SK-N-SH treated with all-trans-retinoic acid at 6 μM for 48 hours (cell line): ENCODE measurements at regions not wholly inside any gene's neighbourhood (a gene's known extent, or its start where the extent isn't known, plus 50 kb on each side); places are given as distances from the start of the nearest gene placed in this dataset.

Source experiments
- ATAC-seq: fragments of 200-7000 bp; cut with Tn5 transposase; 3 replicates; pipeline ENCODE4 v1.9.1; 2020; ENCODE audit warnings: mild to moderate bottlenecking, moderate library complexity
- ARNTL ChIP-seq: fragments of 450-650 bp; formaldehyde crosslinking; IDR thresholded peaks from 2 replicates; pipeline ENCODE4 v1.5.0; 2020; ENCODE audit warnings: low read depth, mild to moderate bottlenecking, moderate library complexity, borderline replicate concordance
- BACH2 ChIP-seq: fragments of 250-450 bp; sonication (Bioruptor Pico); IDR thresholded peaks from 2 replicates; pipeline ENCODE4 v1.9.0; 2021; ENCODE audit warnings: mild to moderate bottlenecking, borderline replicate concordance
- CSDC2 ChIP-seq: fragments of 250-450 bp; sonication (Bioruptor Pico); IDR thresholded peaks from 2 replicates; pipeline ENCODE4 v1.5.0; 2020; ENCODE audit warnings: mild to moderate bottlenecking, moderate library complexity
- ESRRG ChIP-seq: fragments of 250-450 bp; sonication (Bioruptor Pico); IDR thresholded peaks from 2 replicates; pipeline ENCODE4 v1.6.1; 2021; ENCODE audit warnings: mild to moderate bottlenecking
- GLIS3 ChIP-seq: fragments of 250-450 bp; sonication (Bioruptor Pico); IDR thresholded peaks from 2 replicates; pipeline ENCODE4 v1.5.0; 2020; ENCODE audit warnings: mild to moderate bottlenecking, moderate library complexity
- OSR1 ChIP-seq: fragments of 250-450 bp; sonication (Bioruptor Pico); IDR thresholded peaks from 2 replicates; pipeline ENCODE4 v1.8.0; 2022; ENCODE audit warnings: moderate library complexity, mild to moderate bottlenecking, inconsistent platforms
- PPARA ChIP-seq: fragments of 250-450 bp; sonication (Bioruptor Pico); IDR thresholded peaks from 2 replicates; pipeline ENCODE4 v1.5.0; 2020; ENCODE audit warnings: mild to moderate bottlenecking, borderline replicate concordance
- RARB ChIP-seq: fragments of 250-450 bp; sonication (Bioruptor Pico); IDR thresholded peaks from 2 replicates; pipeline ENCODE4 v1.8.0; 2021; ENCODE audit warnings: mild to moderate bottlenecking, moderate library complexity
- SNAI2 ChIP-seq: fragments of 250-450 bp; sonication (Bioruptor Pico); IDR thresholded peaks from 2 replicates; pipeline ENCODE4 v1.5.0; 2020; ENCODE audit warnings: mild to moderate bottlenecking, moderate library complexity
- TCF4 ChIP-seq: fragments of 250-450 bp; sonication (Bioruptor Pico); IDR thresholded peaks from 2 replicates; pipeline ENCODE4 v1.8.0; 2021; ENCODE audit warnings: mild to moderate bottlenecking, moderate library complexity, borderline replicate concordance
- TOX ChIP-seq: fragments of 250-450 bp; sonication (Bioruptor Pico); IDR thresholded peaks from 2 replicates; pipeline ENCODE4 v1.8.0; 2021; ENCODE audit warnings: mild to moderate bottlenecking, moderate library complexity, borderline replicate concordance
- ZC3H10 ChIP-seq: fragments of 250-450 bp; sonication (Bioruptor Pico); IDR thresholded peaks from 2 replicates; pipeline ENCODE4 v1.5.1; 2021; ENCODE audit warnings: mild to moderate bottlenecking, moderate library complexity
- ZFP3 ChIP-seq: fragments of 250-450 bp; sonication (Bioruptor Pico); IDR thresholded peaks from 2 replicates; pipeline ENCODE4 v1.5.0; 2020; ENCODE audit warnings: mild to moderate bottlenecking, moderate library complexity
- ZFP30 ChIP-seq: fragments of 450-650 bp; formaldehyde crosslinking; IDR thresholded peaks from 2 replicates; pipeline ENCODE4 v1.5.0; 2022; ENCODE audit warnings: mild to moderate bottlenecking, moderate library complexity
- ZNF565 ChIP-seq: fragments of 450-650 bp; formaldehyde crosslinking; conservative IDR thresholded peaks from 2 replicates; pipeline ENCODE4 v1.5.0; 2020; ENCODE audit warnings: low read depth, mild to moderate bottlenecking, moderate library complexity
- ZNF70 ChIP-seq: fragments of 450-650 bp; formaldehyde crosslinking; IDR thresholded peaks from 2 replicates; pipeline ENCODE4 v1.5.0; 2020; ENCODE audit warnings: mild to moderate bottlenecking, moderate library complexity
- ZNF8 ChIP-seq: fragments of 450-650 bp; formaldehyde crosslinking; IDR thresholded peaks from 2 replicates; pipeline ENCODE4 v1.5.0; 2020; ENCODE audit warnings: mild to moderate bottlenecking, moderate library complexity
- TF ChIP-seq, protein P1 (sequence below): fragments of 250-450 bp; sonication (Bioruptor Pico); IDR thresholded peaks from 2 replicates; pipeline ENCODE4 v1.8.0; 2021; ENCODE audit warnings: low read depth, mild to moderate bottlenecking, moderate library complexity, borderline replicate concordance
- TF ChIP-seq, protein P2 (sequence below): fragments of 250-450 bp; sonication (Bioruptor Pico); IDR thresholded peaks from 2 replicates; pipeline ENCODE4 v1.5.1; 2020; ENCODE audit warnings: low read depth, mild to moderate bottlenecking, moderate library complexity
- TF ChIP-seq, protein P3 (sequence below): fragments of 250-450 bp; sonication (Bioruptor Pico); IDR thresholded peaks from 2 replicates; pipeline ENCODE4 v1.5.1; 2021; ENCODE audit warnings: mild to moderate bottlenecking, moderate library complexity
- TF ChIP-seq, protein P4 (sequence below): fragments of 250-450 bp; sonication (Bioruptor Pico); IDR thresholded peaks from 2 replicates; pipeline ENCODE4 v1.5.0; 2020; ENCODE audit warnings: mild to moderate bottlenecking, moderate library complexity
- TF ChIP-seq, protein P5 (sequence below): fragments of 250-450 bp; sonication (Bioruptor Pico); IDR thresholded peaks from 2 replicates; pipeline ENCODE4 v1.8.0; 2020; ENCODE audit warnings: mild to moderate bottlenecking, moderate library complexity, borderline replicate concordance

DNA sequence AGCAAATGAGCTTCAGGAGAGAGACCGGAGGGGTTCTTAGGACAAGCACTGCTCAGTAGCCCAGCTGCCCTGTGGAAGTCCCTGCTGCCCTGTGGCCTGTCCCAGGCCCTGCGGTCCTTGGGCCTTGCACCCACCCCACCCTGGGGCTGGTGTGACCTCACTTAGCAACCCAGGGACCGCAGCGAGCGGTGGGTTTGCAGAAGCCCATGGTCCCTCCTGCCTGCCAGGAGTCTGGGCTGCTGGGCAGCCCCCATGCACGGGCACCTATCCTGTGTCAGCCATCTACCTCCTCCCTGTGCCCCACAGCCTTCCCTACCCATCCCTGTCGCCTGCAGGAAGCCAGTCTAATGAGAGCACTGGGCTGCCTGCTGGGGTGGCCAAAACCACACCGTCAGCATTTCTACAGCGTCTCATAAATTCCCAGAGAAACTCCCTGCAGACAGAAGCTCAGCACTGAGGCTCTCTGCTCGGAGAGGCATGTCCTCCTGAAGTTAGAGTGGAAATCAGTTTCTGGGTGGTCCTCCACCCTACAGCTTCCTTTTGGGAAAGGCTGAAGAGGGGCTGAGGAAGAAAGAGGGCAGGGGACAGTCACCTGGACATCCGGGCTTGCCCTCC lies 231.1 kb upstream of the HS6ST1 start:
- no peak for ATAC-seq
- TF ChIP-seq OSR1 (CRISPR knock-in tag), result no peak
- TF ChIP-seq ZNF8, result no peak

DNA sequence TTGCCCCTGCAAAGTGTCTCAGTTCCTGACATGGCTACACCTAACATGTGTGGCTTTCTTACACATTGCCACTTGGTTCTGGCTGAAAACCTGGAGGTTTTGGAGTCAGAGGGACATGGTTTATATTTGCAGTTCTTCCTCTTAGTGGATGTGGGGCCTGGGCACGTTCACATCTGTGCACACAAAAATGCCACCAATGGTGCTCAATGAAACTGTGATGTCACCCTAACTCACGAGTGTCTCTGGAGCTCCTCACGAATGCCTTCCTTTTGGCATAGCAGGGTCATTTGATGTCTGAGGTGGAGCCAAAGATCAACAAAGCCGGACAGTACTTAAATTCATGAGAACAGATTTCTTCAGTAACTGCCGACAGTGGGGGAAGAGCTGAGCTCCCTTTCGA lies 231.7 kb upstream of the HS6ST1 start:
- no peak for ATAC-seq
- TF ChIP-seq, protein P1, sequence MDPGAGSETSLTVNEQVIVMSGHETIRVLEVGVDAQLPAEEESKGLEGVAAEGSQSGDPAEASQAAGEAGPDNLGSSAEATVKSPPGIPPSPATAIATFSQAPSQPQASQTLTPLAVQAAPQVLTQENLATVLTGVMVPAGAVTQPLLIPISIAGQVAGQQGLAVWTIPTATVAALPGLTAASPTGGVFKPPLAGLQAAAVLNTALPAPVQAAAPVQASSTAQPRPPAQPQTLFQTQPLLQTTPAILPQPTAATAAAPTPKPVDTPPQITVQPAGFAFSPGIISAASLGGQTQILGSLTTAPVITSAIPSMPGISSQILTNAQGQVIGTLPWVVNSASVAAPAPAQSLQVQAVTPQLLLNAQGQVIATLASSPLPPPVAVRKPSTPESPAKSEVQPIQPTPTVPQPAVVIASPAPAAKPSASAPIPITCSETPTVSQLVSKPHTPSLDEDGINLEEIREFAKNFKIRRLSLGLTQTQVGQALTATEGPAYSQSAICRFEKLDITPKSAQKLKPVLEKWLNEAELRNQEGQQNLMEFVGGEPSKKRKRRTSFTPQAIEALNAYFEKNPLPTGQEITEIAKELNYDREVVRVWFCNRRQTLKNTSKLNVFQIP (CRISPR knock-in tag), result no peak
- TF ChIP-seq SNAI2 (CRISPR knock-in tag) (no peak), PPARA (CRISPR knock-in tag) (no peak), ZNF70 (CRISPR knock-in tag) (no peak), ZFP30 (no peak), ZNF8 (no peak), ESRRG (CRISPR knock-in tag) (no peak), CSDC2 (no peak), OSR1 (CRISPR knock-in tag) (no peak), TCF4 (CRISPR knock-in tag) (no peak), TOX (no peak), ZC3H10 (no peak), RARB (CRISPR knock-in tag) (no peak), ARNTL (CRISPR knock-in tag) (no peak), ZFP3 (CRISPR knock-in tag) (no peak), GLIS3 (CRISPR knock-in tag) (no peak)
- TF ChIP-seq, protein P2, sequence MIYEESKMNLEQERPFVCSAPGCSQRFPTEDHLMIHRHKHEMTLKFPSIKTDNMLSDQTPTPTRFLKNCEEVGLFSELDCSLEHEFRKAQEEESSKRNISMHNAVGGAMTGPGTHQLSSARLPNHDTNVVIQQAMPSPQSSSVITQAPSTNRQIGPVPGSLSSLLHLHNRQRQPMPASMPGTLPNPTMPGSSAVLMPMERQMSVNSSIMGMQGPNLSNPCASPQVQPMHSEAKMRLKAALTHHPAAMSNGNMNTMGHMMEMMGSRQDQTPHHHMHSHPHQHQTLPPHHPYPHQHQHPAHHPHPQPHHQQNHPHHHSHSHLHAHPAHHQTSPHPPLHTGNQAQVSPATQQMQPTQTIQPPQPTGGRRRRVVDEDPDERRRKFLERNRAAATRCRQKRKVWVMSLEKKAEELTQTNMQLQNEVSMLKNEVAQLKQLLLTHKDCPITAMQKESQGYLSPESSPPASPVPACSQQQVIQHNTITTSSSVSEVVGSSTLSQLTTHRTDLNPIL, result no peak
- TF ChIP-seq, protein P3, sequence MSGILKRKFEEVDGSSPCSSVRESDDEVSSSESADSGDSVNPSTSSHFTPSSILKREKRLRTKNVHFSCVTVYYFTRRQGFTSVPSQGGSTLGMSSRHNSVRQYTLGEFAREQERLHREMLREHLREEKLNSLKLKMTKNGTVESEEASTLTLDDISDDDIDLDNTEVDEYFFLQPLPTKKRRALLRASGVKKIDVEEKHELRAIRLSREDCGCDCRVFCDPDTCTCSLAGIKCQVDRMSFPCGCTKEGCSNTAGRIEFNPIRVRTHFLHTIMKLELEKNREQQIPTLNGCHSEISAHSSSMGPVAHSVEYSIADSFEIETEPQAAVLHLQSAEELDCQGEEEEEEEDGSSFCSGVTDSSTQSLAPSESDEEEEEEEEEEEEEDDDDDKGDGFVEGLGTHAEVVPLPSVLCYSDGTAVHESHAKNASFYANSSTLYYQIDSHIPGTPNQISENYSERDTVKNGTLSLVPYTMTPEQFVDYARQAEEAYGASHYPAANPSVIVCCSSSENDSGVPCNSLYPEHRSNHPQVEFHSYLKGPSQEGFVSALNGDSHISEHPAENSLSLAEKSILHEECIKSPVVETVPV (CRISPR knock-in tag), result no peak
- TF ChIP-seq, protein P4, sequence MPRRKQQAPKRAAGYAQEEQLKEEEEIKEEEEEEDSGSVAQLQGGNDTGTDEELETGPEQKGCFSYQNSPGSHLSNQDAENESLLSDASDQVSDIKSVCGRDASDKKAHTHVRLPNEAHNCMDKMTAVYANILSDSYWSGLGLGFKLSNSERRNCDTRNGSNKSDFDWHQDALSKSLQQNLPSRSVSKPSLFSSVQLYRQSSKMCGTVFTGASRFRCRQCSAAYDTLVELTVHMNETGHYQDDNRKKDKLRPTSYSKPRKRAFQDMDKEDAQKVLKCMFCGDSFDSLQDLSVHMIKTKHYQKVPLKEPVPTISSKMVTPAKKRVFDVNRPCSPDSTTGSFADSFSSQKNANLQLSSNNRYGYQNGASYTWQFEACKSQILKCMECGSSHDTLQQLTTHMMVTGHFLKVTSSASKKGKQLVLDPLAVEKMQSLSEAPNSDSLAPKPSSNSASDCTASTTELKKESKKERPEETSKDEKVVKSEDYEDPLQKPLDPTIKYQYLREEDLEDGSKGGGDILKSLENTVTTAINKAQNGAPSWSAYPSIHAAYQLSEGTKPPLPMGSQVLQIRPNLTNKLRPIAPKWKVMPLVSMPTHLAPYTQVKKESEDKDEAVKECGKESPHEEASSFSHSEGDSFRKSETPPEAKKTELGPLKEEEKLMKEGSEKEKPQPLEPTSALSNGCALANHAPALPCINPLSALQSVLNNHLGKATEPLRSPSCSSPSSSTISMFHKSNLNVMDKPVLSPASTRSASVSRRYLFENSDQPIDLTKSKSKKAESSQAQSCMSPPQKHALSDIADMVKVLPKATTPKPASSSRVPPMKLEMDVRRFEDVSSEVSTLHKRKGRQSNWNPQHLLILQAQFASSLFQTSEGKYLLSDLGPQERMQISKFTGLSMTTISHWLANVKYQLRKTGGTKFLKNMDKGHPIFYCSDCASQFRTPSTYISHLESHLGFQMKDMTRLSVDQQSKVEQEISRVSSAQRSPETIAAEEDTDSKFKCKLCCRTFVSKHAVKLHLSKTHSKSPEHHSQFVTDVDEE (CRISPR knock-in tag), result no peak

DNA sequence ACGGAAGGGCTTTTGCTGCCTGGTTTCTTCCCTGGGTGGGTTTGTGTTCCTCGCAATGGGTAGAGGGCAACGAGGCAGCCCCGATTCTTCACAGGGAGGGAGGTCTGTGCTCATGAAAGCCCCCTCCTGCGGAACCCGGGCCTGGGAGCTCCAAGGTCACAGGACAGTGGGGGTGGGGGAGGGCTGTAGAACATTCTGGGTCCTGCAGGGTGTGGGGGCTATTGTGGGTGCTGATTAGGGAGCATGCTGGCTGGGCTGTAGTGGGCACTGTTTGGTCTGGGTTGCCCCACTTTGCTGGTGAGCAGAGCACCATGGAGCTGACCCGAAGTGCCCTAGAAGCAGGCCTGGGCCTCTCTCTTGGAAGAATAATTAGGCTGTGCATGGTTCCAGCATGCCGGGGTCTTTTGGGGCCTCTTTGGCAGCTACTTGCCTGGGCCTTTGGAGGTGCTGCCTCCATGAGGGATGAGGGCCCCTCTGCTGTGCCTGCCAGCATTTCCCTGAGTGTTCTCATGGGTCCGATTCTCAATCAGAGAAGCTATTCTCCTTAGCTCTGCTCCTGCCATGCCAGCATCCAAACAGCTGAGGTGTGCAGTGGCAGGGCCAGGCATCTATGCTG lies 232.2 kb upstream of the HS6ST1 start:
- no peak for ATAC-seq
- TF ChIP-seq PPARA (CRISPR knock-in tag) (no peak), ZFP30 (no peak), ZNF8 (no peak), ZNF565 (no peak), BACH2 (CRISPR knock-in tag) (no peak), CSDC2 (no peak), ZC3H10 (no peak), SNAI2 (CRISPR knock-in tag) (no peak)
- TF ChIP-seq, protein P5, sequence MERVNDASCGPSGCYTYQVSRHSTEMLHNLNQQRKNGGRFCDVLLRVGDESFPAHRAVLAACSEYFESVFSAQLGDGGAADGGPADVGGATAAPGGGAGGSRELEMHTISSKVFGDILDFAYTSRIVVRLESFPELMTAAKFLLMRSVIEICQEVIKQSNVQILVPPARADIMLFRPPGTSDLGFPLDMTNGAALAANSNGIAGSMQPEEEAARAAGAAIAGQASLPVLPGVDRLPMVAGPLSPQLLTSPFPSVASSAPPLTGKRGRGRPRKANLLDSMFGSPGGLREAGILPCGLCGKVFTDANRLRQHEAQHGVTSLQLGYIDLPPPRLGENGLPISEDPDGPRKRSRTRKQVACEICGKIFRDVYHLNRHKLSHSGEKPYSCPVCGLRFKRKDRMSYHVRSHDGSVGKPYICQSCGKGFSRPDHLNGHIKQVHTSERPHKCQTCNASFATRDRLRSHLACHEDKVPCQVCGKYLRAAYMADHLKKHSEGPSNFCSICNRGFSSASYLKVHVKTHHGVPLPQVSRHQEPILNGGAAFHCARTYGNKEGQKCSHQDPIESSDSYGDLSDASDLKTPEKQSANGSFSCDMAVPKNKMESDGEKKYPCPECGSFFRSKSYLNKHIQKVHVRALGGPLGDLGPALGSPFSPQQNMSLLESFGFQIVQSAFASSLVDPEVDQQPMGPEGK, result no peak
- TF ChIP-seq, protein P4 (CRISPR knock-in tag), result no peak
- TF ChIP-seq, protein P1 (CRISPR knock-in tag), result no peak
- TF ChIP-seq, protein P3 (CRISPR knock-in tag), result no peak
